ENCODE measurements at regions not wholly inside any gene's neighbourhood (a gene's known extent, or its start where the extent isn't known, plus 50 kb on each side); places are given as distances from the start of the nearest gene placed in this dataset.

DNA sequence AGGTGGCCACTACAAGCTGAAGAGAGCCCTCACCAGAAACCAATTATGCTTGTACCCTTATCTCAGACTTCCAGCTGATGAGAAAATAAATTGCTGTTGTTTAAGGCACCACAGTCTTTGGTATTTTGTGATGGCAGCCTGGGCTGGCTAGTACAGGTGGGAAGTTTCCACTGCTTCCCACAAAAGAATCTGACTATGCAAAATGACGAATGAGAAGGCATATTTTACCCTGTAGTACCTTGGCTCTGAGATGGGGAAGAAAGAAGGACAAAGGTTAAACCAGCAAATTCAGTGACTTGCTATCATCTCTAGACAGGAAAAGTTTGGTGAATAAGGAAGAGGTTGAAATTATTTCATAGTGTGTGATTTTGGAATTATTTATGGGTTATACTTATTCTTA lies 112.8 kb upstream of the ELL2 start:
- no peaks in the 10 kb centered on the region for H3K36me3 ChIP-seq (ENCODE audit: insufficient read depth, low read length)
- Mint-ChIP-seq H3K9me3 (no peaks in the 10 kb centered on the region), H3K36me3 (ENCODE audit: low read depth) (no peaks in the 10 kb centered on the region), H3K4me1 (ENCODE audit: low read depth) (no peaks in the 10 kb centered on the region), H3K4me3 (no peak overlapping the region), H3K27me3 (no peaks in the 10 kb centered on the region), H3K27ac (no peak overlapping the region)
- H3K27ac ChIP-seq (ENCODE audit: low read depth in 1 of 2, low read length in 2 of 2): no peak overlapping the region
- ChIA-PET POLR2A (no interaction called here), CTCF (no interaction called here)
- no peak overlapping the region for H3K4me3 ChIP-seq (ENCODE audit: low read length)
- no peak for DNase-seq
- no peaks in the 10 kb centered on the region for H3K9me3 ChIP-seq (ENCODE audit: control insufficient read depth in 1 of 2, insufficient read depth in 1 of 2, low read length in 2 of 2)
- no peaks in the 10 kb centered on the region for H3K27me3 ChIP-seq (ENCODE audit: control insufficient read depth in 1 of 2, insufficient read depth in 2 of 2, low read length in 2 of 2)
- TF ChIP-seq, protein P1, sequence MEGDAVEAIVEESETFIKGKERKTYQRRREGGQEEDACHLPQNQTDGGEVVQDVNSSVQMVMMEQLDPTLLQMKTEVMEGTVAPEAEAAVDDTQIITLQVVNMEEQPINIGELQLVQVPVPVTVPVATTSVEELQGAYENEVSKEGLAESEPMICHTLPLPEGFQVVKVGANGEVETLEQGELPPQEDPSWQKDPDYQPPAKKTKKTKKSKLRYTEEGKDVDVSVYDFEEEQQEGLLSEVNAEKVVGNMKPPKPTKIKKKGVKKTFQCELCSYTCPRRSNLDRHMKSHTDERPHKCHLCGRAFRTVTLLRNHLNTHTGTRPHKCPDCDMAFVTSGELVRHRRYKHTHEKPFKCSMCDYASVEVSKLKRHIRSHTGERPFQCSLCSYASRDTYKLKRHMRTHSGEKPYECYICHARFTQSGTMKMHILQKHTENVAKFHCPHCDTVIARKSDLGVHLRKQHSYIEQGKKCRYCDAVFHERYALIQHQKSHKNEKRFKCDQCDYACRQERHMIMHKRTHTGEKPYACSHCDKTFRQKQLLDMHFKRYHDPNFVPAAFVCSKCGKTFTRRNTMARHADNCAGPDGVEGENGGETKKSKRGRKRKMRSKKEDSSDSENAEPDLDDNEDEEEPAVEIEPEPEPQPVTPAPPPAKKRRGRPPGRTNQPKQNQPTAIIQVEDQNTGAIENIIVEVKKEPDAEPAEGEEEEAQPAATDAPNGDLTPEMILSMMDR (IDR thresholded peaks at IDR 0.05): no peak
- H3K4me1 ChIP-seq (ENCODE audit: insufficient read depth, low read length): no peaks in the 10 kb centered on the region
- intact Hi-C loops (cut with DNase I, micrococcal nuclease): no loop called here
- no peak for ATAC-seq (ENCODE audit: poor library complexity)

DNA sequence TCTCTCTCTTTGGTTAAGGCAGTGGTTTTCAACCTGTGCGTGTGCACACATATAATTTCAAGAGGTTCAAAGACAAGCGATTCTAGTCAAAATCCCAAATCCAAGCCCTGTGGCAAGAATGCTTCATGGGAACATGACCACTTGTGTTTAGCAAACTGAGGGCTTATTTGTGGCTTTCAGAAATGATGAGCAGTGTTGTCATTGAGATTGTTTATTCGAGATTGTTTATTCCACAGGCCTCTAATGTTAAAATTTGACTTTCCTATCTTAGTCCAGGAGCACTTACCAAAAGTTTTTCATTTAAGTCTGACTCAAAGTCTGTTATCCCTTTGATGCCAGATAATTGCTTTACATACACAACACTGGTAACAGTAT lies 111.1 kb upstream of the ELL2 start:
- Histone ChIP-seq H3K27ac (ENCODE audit: low read depth in 1 of 2, low read length in 2 of 2) (no peak overlapping the region), H3K4me1 (ENCODE audit: insufficient read depth, low read length) (no peaks in the 10 kb centered on the region), H3K4me3 (ENCODE audit: low read length) (no peak overlapping the region), H3K36me3 (ENCODE audit: insufficient read depth, low read length) (no peaks in the 10 kb centered on the region), H3K27me3 (ENCODE audit: control insufficient read depth in 1 of 2, insufficient read depth in 2 of 2, low read length in 2 of 2) (no peaks in the 10 kb centered on the region), H3K9me3 (ENCODE audit: control insufficient read depth in 1 of 2, insufficient read depth in 1 of 2, low read length in 2 of 2) (no peaks in the 10 kb centered on the region)
- H3K27ac Mint-ChIP-seq: no peak overlapping the region
- intact Hi-C loops (cut with DNase I, micrococcal nuclease): no loop called here
- no peak overlapping the region for H3K4me3 Mint-ChIP-seq
- H3K27me3 Mint-ChIP-seq: no peaks in the 10 kb centered on the region
- H3K4me1 Mint-ChIP-seq (ENCODE audit: low read depth): no peaks in the 10 kb centered on the region
- ATAC-seq (ENCODE audit: poor library complexity): no peak
- TF ChIP-seq, protein P1 (IDR thresholded peaks at IDR 0.05): no peak
- CTCF ChIA-PET: no interaction called here
- no peaks in the 10 kb centered on the region for H3K9me3 Mint-ChIP-seq
- no peak for DNase-seq
- no peaks in the 10 kb centered on the region for H3K36me3 Mint-ChIP-seq (ENCODE audit: low read depth)
- POLR2A ChIA-PET: no interaction called here

DNA sequence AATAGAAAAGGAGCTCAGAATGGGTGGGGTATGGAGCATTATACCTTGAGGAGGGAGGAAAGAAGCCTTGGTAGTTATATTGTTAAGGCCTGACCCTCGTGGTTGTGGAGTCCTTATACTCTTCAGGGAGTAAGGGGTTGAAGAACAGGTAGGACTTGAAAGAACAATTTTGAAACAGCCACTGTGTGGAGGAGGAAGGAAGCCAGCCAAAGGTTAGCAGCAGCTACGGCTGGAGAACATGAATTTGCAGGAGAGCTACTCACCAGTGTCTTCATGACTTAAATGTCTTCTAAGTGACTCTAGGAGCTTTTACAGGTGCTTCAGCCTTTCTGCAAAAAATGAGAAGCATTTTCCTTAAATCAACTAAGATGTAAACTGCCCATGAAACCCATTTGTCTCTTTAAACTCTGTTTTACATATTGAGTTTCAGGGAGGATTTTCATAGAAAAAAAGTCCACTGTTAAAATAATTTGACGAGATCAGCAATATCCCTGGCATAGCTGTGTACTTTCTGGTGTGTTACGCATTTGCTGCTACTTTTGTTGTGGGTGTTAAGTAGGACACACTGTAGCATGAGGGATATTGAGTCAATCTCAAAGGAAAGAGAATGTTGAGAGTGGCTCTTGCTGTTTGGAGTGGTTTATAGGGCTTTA lies 110.6 kb upstream of the ELL2 start:
- no peak overlapping the region for H3K4me3 ChIP-seq (ENCODE audit: low read length)
- Mint-ChIP-seq H3K36me3 (ENCODE audit: low read depth) (no peaks in the 10 kb centered on the region), H3K4me3 (no peak overlapping the region), H3K4me1 (ENCODE audit: low read depth) (no peaks in the 10 kb centered on the region), H3K27ac (no peak overlapping the region), H3K27me3 (no peaks in the 10 kb centered on the region), H3K9me3 (no peaks in the 10 kb centered on the region)
- CTCF ChIA-PET: no interaction called here
- intact Hi-C loops (cut with DNase I, micrococcal nuclease): no loop called here
- TF ChIP-seq, protein P1 (IDR thresholded peaks at IDR 0.05): no peak
- H3K27me3 ChIP-seq (ENCODE audit: control insufficient read depth in 1 of 2, insufficient read depth in 2 of 2, low read length in 2 of 2): no peaks in the 10 kb centered on the region
- H3K36me3 ChIP-seq (ENCODE audit: insufficient read depth, low read length): no peaks in the 10 kb centered on the region
- no peaks in the 10 kb centered on the region for H3K4me1 ChIP-seq (ENCODE audit: insufficient read depth, low read length)
- POLR2A ChIA-PET: no interaction called here
- ATAC-seq (ENCODE audit: poor library complexity) (no peak), DNase-seq (no peak)
- H3K9me3 ChIP-seq (ENCODE audit: control insufficient read depth in 1 of 2, insufficient read depth in 1 of 2, low read length in 2 of 2): no peaks in the 10 kb centered on the region
- no peak overlapping the region for H3K27ac ChIP-seq (ENCODE audit: low read depth in 1 of 2, low read length in 2 of 2)

All from CD4-positive, alpha-beta T cell (primary cell).